IMR-90 (cell line): ENCODE measurements at regions not wholly inside any gene's neighbourhood (a gene's known extent, or its start where the extent isn't known, plus 50 kb on each side); places are given as distances from the start of the nearest gene placed in this dataset.

Source experiments
- BHLHE40 ChIP-seq: fragments of 150-350 bp; IDR thresholded peaks from 2 replicates; pipeline ENCODE4 v1.6.1; 2016; ENCODE audit warnings: mild to moderate bottlenecking, low read depth, low read length
- FOS ChIP-seq: fragments of 150-350 bp; IDR thresholded peaks from 2 replicates; pipeline ENCODE4 v1.6.1; 2016; ENCODE audit warnings: low read depth, low read length
- MAFK ChIP-seq: IDR thresholded peaks from 2 replicates; pipeline ENCODE4 v1.6.1; 2012; ENCODE audit warnings: low read depth, low read length, improper control_type of control experiment
- POLR2A ChIP-seq: IDR thresholded peaks from 2 replicates; pipeline ENCODE4 v1.6.1; 2012; ENCODE audit warnings: mild to moderate bottlenecking, low read depth, low read length
- RAD21 ChIP-seq: IDR thresholded peaks from 2 replicates; pipeline ENCODE4 v1.6.1; 2012; ENCODE audit warnings: low read length, improper control_type of control experiment
- RCOR1 ChIP-seq: IDR thresholded peaks from 2 replicates; pipeline ENCODE4 v1.6.1; 2012; ENCODE audit warnings: mild to moderate bottlenecking, low read length, improper control_type of control experiment; ENCODE audit not compliant: insufficient replicate concordance
- RFX5 ChIP-seq: IDR thresholded peaks from 2 replicates; pipeline ENCODE4 v1.8.0; 2012; ENCODE audit warnings: low read depth, mild to moderate bottlenecking, low read length, moderate library complexity
- TF ChIP-seq, protein P1 (sequence below): conservative IDR thresholded peaks from 2 replicates; pipeline ENCODE4 v1.5.1; 2012; ENCODE audit warnings: mild to moderate bottlenecking, low read depth, low read length, improper control_type of control experiment

DNA sequence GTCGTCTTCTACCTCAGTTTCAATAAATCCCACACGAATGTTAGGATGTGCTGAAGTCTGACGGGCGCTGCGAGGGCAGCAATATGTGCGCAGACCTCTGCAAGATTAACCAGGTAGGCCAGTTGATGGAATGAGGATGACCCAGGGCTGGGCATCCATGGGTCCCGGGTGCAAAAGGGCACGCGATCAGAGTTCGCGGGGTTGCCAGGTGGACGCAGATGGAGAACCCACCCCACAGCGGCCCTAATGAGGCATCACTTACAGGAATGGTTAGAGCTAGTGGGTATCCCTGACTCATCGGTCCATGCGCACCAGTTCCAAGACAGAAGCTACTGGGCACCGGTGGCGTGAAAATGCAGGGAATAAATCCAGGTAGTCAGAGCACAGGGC, 2116.0 kb downstream of the TP53TG3F start:
- TF ChIP-seq, protein P1, sequence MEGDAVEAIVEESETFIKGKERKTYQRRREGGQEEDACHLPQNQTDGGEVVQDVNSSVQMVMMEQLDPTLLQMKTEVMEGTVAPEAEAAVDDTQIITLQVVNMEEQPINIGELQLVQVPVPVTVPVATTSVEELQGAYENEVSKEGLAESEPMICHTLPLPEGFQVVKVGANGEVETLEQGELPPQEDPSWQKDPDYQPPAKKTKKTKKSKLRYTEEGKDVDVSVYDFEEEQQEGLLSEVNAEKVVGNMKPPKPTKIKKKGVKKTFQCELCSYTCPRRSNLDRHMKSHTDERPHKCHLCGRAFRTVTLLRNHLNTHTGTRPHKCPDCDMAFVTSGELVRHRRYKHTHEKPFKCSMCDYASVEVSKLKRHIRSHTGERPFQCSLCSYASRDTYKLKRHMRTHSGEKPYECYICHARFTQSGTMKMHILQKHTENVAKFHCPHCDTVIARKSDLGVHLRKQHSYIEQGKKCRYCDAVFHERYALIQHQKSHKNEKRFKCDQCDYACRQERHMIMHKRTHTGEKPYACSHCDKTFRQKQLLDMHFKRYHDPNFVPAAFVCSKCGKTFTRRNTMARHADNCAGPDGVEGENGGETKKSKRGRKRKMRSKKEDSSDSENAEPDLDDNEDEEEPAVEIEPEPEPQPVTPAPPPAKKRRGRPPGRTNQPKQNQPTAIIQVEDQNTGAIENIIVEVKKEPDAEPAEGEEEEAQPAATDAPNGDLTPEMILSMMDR: no peak
- TF ChIP-seq POLR2A (no peak), RFX5 (no peak), FOS (no peak), BHLHE40 (no peak), RAD21 (no peak), MAFK (no peak), RCOR1 (no peak)
